ENCODE measurements at regions not wholly inside any gene's neighbourhood (a gene's known extent, or its start where the extent isn't known, plus 50 kb on each side); places are given as distances from the start of the nearest gene placed in this dataset.

- TF ChIP-seq, protein P1, sequence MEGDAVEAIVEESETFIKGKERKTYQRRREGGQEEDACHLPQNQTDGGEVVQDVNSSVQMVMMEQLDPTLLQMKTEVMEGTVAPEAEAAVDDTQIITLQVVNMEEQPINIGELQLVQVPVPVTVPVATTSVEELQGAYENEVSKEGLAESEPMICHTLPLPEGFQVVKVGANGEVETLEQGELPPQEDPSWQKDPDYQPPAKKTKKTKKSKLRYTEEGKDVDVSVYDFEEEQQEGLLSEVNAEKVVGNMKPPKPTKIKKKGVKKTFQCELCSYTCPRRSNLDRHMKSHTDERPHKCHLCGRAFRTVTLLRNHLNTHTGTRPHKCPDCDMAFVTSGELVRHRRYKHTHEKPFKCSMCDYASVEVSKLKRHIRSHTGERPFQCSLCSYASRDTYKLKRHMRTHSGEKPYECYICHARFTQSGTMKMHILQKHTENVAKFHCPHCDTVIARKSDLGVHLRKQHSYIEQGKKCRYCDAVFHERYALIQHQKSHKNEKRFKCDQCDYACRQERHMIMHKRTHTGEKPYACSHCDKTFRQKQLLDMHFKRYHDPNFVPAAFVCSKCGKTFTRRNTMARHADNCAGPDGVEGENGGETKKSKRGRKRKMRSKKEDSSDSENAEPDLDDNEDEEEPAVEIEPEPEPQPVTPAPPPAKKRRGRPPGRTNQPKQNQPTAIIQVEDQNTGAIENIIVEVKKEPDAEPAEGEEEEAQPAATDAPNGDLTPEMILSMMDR (tag by site-specific recombination; IDR thresholded peaks at IDR 0.05), result no peak
- TF ChIP-seq, protein P2, sequence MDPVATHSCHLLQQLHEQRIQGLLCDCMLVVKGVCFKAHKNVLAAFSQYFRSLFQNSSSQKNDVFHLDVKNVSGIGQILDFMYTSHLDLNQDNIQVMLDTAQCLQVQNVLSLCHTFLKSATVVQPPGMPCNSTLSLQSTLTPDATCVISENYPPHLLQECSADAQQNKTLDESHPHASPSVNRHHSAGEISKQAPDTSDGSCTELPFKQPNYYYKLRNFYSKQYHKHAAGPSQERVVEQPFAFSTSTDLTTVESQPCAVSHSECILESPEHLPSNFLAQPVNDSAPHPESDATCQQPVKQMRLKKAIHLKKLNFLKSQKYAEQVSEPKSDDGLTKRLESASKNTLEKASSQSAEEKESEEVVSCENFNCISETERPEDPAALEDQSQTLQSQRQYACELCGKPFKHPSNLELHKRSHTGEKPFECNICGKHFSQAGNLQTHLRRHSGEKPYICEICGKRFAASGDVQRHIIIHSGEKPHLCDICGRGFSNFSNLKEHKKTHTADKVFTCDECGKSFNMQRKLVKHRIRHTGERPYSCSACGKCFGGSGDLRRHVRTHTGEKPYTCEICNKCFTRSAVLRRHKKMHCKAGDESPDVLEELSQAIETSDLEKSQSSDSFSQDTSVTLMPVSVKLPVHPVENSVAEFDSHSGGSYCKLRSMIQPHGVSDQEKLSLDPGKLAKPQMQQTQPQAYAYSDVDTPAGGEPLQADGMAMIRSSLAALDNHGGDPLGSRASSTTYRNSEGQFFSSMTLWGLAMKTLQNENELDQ (tag by site-specific recombination; IDR thresholded peaks at IDR 0.05; ENCODE audit: low read depth), result no peak
- TF ChIP-seq MZF1 (tag by site-specific recombination; IDR thresholded peaks at IDR 0.05; ENCODE audit: borderline replicate concordance) (no peak), ZNF521 (tag by site-specific recombination; IDR thresholded peaks at IDR 0.05) (no peak)
Measured at GRCh38 chr2:145861940-145862339, 1342.0 kb upstream of the ZEB2 start.

Data from HEK293 (cell line).